ENCODE measurements at regions not wholly inside any gene's neighbourhood (a gene's known extent, or its start where the extent isn't known, plus 50 kb on each side); places are given as distances from the start of the nearest gene placed in this dataset.

GRCh38 chr15:45794712-45795439 is 160.0 kb downstream of the SQOR start:
- Mint-ChIP-seq H3K36me3 (ENCODE audit: insufficient read depth) (no peaks in the 10 kb centered on the region), H3K27me3 (no peaks in the 10 kb centered on the region), H3K9me3 (ENCODE audit: low read depth) (no peaks in the 10 kb centered on the region), H3K4me3 (ENCODE audit: low read depth) (no peak overlapping the region), H3K4me1 (ENCODE audit: low read depth) (peaks cover 4% of the 10 kb centered on the region), H3K27ac (no peak overlapping the region)
- TF ChIP-seq CTCF (IDR thresholded peaks at IDR 0.05; ENCODE audit: unreplicated experiment): no peak
- no peak for DNase-seq (ENCODE audit: low spot score, unreplicated experiment)

- Mint-ChIP-seq H3K4me3 (ENCODE audit: low read depth) (no peak overlapping the region), H3K9me3 (ENCODE audit: low read depth) (no peaks in the 10 kb centered on the region), H3K36me3 (ENCODE audit: insufficient read depth) (no peaks in the 10 kb centered on the region), H3K27ac (no peak overlapping the region), H3K27me3 (no peaks in the 10 kb centered on the region), H3K4me1 (ENCODE audit: low read depth) (peaks cover 4% of the 10 kb centered on the region)
- DNase-seq (ENCODE audit: low spot score, unreplicated experiment): peak; percentile 29
- peak; percentile 85 for TF ChIP-seq CTCF (IDR thresholded peaks at IDR 0.05; ENCODE audit: unreplicated experiment)
These were observed 160.7 kb downstream of the SQOR start for GRCh38 chr15:45795440-45796069.

GRCh38 chr15:45796433-45796832 is 161.6 kb downstream of the SQOR start:
- no peak for TF ChIP-seq CTCF (IDR thresholded peaks at IDR 0.05; ENCODE audit: unreplicated experiment)
- H3K27me3 Mint-ChIP-seq: no peaks in the 10 kb centered on the region
- no peak overlapping the region for H3K4me3 Mint-ChIP-seq (ENCODE audit: low read depth)
- H3K4me1 Mint-ChIP-seq (ENCODE audit: low read depth): peaks cover 4% of the 10 kb centered on the region
- no peak overlapping the region for H3K27ac Mint-ChIP-seq
- H3K9me3 Mint-ChIP-seq (ENCODE audit: low read depth): no peaks in the 10 kb centered on the region
- DNase-seq (ENCODE audit: low spot score, unreplicated experiment): no peak
- no peaks in the 10 kb centered on the region for H3K36me3 Mint-ChIP-seq (ENCODE audit: insufficient read depth)

- no peak for TF ChIP-seq CTCF (IDR thresholded peaks at IDR 0.05; ENCODE audit: unreplicated experiment)
- Mint-ChIP-seq H3K36me3 (ENCODE audit: insufficient read depth) (no peaks in the 10 kb centered on the region), H3K27me3 (no peaks in the 10 kb centered on the region), H3K9me3 (ENCODE audit: low read depth) (no peaks in the 10 kb centered on the region), H3K4me3 (ENCODE audit: low read depth) (no peak overlapping the region), H3K4me1 (ENCODE audit: low read depth) (peaks cover 13% of the 10 kb centered on the region), H3K27ac (no peak overlapping the region)
- no peak for DNase-seq (ENCODE audit: low spot score, unreplicated experiment)
These were observed 164.7 kb downstream of the SQOR start for GRCh38 chr15:45799508-45799907.

GRCh38 chr15:45801543-45801942 is 166.7 kb downstream of the SQOR start:
- H3K27me3 Mint-ChIP-seq: no peaks in the 10 kb centered on the region
- no peaks in the 10 kb centered on the region for H3K9me3 Mint-ChIP-seq (ENCODE audit: low read depth)

More at GRCh38 chr15:45801543-45801942, 166.7 kb downstream of the SQOR start:
- no peak overlapping the region for H3K27ac Mint-ChIP-seq
- DNase-seq (ENCODE audit: low spot score, unreplicated experiment): no peak
- TF ChIP-seq CTCF (IDR thresholded peaks at IDR 0.05; ENCODE audit: unreplicated experiment): no peak
- no peak overlapping the region for H3K4me3 Mint-ChIP-seq (ENCODE audit: low read depth)
- no peaks in the 10 kb centered on the region for H3K36me3 Mint-ChIP-seq (ENCODE audit: insufficient read depth)
- peaks cover 10% of the 10 kb centered on the region for H3K4me1 Mint-ChIP-seq (ENCODE audit: low read depth)

Data from progenitor cell of endocrine pancreas (in vitro differentiated cells).